ENCODE measurements at regions not wholly inside any gene's neighbourhood (a gene's known extent, or its start where the extent isn't known, plus 50 kb on each side); places are given as distances from the start of the nearest gene placed in this dataset.
"Not testable (repeated sequence)": the region's sequence is repeated elsewhere in the genome, so short reads cannot be mapped to it uniquely, and the experiment has no call there.

DNA sequence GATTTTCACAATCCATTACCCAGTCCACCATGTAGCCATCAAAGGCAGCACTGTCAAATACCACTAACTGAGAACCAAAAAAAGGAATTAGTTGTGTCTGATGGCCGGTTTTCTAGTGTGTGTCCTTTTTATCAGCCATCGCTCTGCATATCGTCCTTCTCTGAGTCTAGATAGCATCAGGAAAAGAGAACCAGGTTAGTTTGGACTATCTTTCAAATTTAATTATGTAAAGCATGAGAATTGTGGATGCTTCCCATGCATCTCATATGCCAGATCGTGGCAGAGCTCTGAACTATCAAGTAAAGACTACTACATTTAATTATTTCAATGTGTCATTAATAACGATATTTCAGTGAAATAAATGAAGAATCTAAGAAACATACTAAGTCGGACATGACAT is 691.9 kb downstream of the FAM181B start:
- 76 to 85% methylated on average over 6 of the region's 6 CpGs for WGBS, 2 donors
- H3K27me3 ChIP-seq: no peaks in the 10 kb centered on the region
- H3K27ac ChIP-seq: no peak overlapping the region
- no peak for DNase-seq
- no peaks in the 10 kb centered on the region for H3K36me3 ChIP-seq
- H3K9me3 ChIP-seq: no peaks in the 10 kb centered on the region
- no peaks in the 10 kb centered on the region for H3K4me1 ChIP-seq
- intact Hi-C loops (cut with DNase I): no loop called here
- TF ChIP-seq, protein P1, sequence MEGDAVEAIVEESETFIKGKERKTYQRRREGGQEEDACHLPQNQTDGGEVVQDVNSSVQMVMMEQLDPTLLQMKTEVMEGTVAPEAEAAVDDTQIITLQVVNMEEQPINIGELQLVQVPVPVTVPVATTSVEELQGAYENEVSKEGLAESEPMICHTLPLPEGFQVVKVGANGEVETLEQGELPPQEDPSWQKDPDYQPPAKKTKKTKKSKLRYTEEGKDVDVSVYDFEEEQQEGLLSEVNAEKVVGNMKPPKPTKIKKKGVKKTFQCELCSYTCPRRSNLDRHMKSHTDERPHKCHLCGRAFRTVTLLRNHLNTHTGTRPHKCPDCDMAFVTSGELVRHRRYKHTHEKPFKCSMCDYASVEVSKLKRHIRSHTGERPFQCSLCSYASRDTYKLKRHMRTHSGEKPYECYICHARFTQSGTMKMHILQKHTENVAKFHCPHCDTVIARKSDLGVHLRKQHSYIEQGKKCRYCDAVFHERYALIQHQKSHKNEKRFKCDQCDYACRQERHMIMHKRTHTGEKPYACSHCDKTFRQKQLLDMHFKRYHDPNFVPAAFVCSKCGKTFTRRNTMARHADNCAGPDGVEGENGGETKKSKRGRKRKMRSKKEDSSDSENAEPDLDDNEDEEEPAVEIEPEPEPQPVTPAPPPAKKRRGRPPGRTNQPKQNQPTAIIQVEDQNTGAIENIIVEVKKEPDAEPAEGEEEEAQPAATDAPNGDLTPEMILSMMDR (IDR thresholded peaks at IDR 0.05): no peak
- TF ChIP-seq EP300 (IDR thresholded peaks at IDR 0.05) (no peak), POLR2A (IDR thresholded peaks at IDR 0.05) (no peak), POLR2AphosphoS5 (IDR thresholded peaks at IDR 0.05) (no peak)
- H3K4me3 ChIP-seq: no peak overlapping the region

DNA sequence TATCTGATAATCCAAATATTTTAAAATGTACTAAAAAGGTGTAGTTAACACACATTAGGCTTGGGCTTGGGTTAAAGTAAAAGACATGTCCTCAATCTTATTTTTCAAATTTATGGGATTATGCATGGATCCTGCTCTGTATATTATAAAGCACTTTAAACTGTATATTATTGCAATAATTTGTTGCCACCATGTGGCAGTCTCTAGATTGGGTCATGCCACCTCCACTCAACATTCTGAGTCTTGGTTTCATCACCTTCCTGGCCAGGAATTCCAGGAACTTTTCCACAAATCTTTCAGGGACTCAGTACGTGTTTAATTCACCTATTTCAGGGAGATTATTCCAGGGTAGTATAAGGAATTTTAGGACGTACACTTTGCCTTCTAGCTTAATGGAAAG is 695.5 kb downstream of the FAM181B start:
- TF ChIP-seq, protein P1 (IDR thresholded peaks at IDR 0.05): no peak
- TF ChIP-seq POLR2A (IDR thresholded peaks at IDR 0.05) (no peak), EP300 (IDR thresholded peaks at IDR 0.05) (no peak), POLR2AphosphoS5 (IDR thresholded peaks at IDR 0.05) (no peak)
- H3K27ac ChIP-seq: no peak overlapping the region
- H3K36me3 ChIP-seq: no peaks in the 10 kb centered on the region
- WGBS, 2 donors: 60 to 69% methylated on average over 2 of the region's 2 CpGs
- DNase-seq: no peak
- H3K4me1 ChIP-seq: no peaks in the 10 kb centered on the region
- H3K9me3 ChIP-seq: no peaks in the 10 kb centered on the region
- no peak overlapping the region for H3K4me3 ChIP-seq
- no peaks in the 10 kb centered on the region for H3K27me3 ChIP-seq
- intact Hi-C loops (cut with DNase I): no loop called here

DNA sequence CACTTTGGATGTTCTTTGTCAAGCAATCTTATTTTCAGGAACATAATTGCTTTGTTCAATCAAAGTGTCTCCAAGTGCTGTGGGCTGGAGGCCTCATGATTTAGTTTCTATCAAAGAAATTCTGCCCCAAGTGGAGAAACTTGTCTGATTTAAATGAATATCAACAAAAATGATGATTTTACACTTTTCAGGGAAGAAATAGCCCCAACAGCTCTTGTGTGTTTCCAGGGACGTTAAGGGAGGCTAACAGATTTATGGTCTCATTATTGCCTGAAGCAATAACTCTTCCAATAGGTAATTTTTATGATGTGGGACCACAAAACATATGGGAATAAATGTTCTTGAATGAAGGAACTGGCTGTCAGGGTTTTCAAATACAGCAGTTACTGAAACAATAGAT is 699.1 kb downstream of the FAM181B start:
- no peaks in the 10 kb centered on the region for H3K36me3 ChIP-seq
- no peak for TF ChIP-seq POLR2A (IDR thresholded peaks at IDR 0.05)
- TF ChIP-seq POLR2AphosphoS5 (IDR thresholded peaks at IDR 0.05): no peak
- no peak for TF ChIP-seq EP300 (IDR thresholded peaks at IDR 0.05)
- TF ChIP-seq, protein P1 (IDR thresholded peaks at IDR 0.05): no peak
- no peak for DNase-seq
- no peaks in the 10 kb centered on the region for H3K9me3 ChIP-seq
- WGBS, 2 donors: 23 to 35% methylated on average over 1 of the region's 1 CpG
- no peak overlapping the region for H3K4me3 ChIP-seq
- H3K27ac ChIP-seq: no peak overlapping the region
- no peaks in the 10 kb centered on the region for H3K27me3 ChIP-seq
- H3K4me1 ChIP-seq: no peaks in the 10 kb centered on the region
- intact Hi-C loops (cut with DNase I): no loop called here

DNA sequence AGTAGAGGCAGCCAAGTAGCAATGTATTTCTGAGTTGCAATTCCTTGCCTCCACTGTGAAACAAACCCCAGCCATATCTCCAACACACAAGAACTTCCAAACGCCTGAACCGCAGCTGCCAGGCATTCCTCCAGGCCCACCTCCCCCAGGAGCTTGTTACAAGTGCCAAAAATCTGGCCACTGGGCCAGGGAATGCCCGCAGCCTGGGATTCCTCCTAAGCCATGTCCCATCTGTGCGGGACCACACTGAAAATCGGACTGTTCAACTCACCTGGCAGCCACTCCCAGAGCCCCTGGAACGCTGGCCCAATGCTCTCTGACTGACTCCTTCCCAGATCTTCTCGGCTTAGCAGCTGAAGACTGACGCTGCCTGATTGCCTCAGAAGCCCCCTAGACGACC is 706.3 kb downstream of the FAM181B start:
- intact Hi-C loops (cut with DNase I): not testable (repeated sequence)

DNA sequence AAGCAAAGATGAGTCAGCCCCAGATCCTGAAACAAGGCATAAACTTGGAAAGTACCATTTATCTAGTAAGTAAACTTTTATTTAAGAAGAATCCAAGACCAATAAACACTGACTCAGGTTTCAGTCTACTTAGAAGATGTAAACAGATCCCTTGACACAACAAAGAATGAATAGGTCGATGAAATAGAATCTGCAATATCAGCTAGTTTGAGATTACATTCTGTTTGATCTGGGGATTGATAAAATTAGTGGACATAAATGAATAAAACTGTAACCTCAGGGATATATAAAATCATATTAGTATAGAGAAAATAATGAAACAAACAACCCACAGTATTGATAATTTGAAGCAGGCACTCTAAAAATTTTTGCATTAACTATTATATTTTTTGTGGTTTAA is 708.9 kb downstream of the FAM181B start:
- no peak overlapping the region for H3K4me3 ChIP-seq
- no peak overlapping the region for H3K27ac ChIP-seq
- intact Hi-C loops (cut with DNase I): no loop called here
- 57 to 59% methylated on average over 1 of the region's 1 CpG for WGBS, 2 donors
- H3K27me3 ChIP-seq: no peaks in the 10 kb centered on the region
- DNase-seq: no peak
- H3K9me3 ChIP-seq: no peaks in the 10 kb centered on the region
- no peaks in the 10 kb centered on the region for H3K4me1 ChIP-seq
- H3K36me3 ChIP-seq: no peaks in the 10 kb centered on the region
- no peak for TF ChIP-seq POLR2AphosphoS5 (IDR thresholded peaks at IDR 0.05)
- TF ChIP-seq, protein P1 (IDR thresholded peaks at IDR 0.05): no peak
- no peak for TF ChIP-seq EP300 (IDR thresholded peaks at IDR 0.05)

More for the DNA sequence above, 706.3 kb downstream of the FAM181B start:
- not testable (repeated sequence) for H3K4me3 ChIP-seq, H3K27me3 ChIP-seq, H3K27ac ChIP-seq, H3K9me3 ChIP-seq, H3K36me3 ChIP-seq, DNase-seq, H3K4me1 ChIP-seq
- WGBS, 2 donors: 82 to 88% methylated on average over 9 of the region's 9 CpGs

Measured in sigmoid colon (tissue), 6 donors.